HG02642 (cell line): ENCODE measurements at regions not wholly inside any gene's neighbourhood (a gene's known extent, or its start where the extent isn't known, plus 50 kb on each side); places are given as distances from the start of the nearest gene placed in this dataset.

Experiments
- ATAC-seq: cut with Tn5 transposase; IDR thresholded peaks from one replicate; pipeline ENCODE4 v1.9.1; 2021; ENCODE audit warnings: mild to moderate bottlenecking; ENCODE audit not compliant: unreplicated experiment, poor library complexity

DNA sequence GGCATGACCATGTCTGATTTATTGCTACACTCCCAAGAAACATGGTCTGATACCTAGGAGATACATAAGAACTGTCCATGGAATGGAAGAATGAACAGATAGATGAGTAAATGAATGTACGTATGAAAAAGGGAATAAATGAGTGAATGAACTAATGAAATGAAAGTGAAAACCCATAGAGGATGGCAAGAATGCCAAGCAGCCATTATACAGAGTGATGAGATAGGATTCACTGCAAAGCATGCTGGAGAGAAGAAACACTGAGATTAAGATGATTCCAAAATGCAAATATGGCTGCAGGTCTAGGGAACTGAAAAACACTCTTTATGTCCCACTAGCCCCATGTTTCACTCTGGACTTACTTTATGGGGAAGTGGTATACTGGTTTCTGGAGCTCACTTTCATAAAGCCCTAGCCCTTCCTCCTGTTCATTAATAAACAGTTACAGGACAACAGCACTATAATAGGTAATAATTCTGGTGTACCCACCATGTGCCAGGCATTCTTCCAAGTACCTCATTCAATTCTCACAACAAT, 170.3 kb upstream of the RAD23B start:
- ATAC-seq, result peak; percentile 78

DNA sequence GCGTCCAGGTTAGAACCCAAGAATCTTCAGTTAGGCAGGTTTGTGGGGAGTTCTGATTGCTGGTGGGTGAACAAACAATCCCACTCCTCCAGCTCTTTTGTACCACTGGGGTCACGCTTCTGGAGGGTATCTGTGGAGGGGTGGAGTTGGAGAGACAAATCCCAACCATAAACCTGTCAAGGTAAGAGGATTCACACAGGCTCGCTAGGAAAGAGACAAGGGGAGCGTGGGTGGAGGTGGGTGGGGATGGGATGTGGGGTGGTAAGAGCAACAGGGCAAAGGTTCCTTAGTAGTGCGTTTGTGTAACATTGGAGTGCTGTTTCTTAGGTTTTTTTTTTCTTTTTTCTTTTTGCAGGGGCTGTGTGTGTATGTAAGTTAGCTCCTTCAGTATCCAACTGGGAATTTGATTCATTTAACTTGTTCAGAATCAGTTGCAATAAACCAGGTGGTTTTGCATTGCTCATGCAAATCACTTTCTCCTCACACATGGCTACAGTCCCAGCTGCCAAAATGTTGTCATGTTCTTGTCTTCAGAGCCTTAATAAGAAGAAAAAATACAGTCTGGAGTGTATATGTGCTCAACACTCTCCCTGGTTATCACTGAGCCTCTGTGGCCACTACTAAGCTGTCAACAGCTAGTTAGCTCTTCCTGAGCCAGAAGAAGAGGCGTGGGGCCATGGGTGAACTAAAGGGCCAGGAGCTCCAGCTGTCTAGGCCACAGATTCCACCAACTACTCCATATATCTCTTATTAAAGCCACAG, 164.0 kb upstream of the RAD23B start:
- no peak for ATAC-seq

DNA sequence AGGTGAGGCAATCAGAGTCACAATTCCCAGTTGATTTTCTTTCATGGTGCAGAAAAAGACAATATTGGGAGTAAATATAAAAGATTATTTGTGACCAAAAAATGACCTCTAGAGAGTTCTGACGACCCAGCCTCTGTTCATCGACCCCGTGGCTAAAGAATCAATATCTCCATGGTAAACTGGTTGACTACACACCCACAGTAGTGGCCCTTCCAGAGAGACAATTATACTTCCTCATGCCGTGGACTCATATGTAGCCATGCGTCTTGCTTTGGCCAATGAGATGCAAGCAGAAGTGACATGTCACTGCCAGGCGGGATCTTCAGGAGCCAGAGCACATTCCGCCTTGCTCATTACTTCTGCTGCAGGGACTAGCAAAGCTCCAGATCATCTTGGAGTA, 163.3 kb upstream of the RAD23B start:
- ATAC-seq, result no peak

DNA sequence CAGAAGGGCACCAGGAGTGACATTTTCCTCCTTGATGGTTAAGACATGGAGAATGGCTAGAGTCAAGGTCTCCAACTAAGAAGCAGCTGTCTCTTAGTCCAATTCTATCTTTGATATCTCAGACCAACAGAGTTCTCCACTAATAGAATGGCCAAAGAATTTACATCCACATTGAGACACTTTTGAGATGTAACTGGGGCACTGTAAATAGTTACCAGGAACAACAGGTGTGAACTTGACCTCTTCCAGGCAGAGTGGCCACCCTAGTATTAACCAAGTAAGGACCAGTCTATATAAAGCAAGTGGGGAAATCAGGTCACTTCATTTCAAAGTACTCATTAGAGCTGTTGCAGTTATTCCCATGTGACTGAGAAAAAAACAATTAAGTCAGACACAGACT, 159.7 kb upstream of the RAD23B start:
- no peak for ATAC-seq

DNA sequence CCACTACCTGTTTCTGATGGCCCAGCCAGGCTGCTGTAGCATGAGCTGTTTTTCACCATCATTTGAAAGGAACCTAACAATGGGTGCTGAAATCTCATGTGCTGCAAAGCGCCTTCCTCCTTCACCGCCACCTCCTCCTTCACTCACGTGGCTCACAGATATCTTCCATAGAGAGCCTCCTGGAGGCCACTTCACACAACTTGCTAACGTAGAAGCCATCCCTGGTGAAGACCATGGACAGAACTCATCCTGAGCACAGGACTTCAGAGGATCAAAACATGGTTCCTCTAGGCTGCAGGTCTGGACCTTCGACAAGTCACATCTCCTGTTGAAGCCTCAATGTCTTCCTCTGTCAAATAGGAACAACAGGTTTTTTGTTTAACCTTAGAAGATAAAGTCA, 155.5 kb upstream of the RAD23B start:
- no peak for ATAC-seq

DNA sequence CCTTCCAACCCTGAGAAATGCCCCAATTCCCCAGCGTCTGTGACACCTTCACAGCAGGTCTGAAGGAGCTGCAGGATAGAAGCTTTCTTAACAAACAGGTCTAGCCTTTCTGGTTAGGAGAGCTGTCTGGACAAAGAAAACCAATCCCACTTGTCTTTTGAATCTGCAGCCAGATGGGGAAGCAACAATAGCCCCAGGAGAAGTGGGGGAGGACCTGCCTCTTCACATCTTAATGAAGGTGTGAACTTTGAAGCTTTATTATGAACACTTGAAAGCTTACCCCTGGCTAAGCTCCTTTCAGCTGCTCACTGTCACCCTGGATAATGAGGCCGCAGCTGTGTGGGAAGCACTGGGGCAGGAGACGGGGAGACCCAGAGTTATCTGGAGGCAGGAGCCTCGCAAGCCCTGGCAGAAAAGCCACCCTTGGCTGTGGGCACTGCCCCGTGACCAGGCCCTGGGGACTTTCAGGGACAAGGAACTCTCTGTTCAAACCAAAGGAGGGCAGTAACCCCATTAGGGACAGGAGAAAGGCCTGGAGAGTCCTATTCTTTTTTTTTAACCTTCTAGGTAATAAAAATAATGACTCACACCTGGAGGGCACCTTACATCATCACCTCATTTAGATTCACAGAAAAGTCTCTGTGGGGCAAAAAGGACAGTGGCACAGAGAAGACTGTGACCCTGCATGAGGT, 151.8 kb upstream of the RAD23B start:
- no peak for ATAC-seq

DNA sequence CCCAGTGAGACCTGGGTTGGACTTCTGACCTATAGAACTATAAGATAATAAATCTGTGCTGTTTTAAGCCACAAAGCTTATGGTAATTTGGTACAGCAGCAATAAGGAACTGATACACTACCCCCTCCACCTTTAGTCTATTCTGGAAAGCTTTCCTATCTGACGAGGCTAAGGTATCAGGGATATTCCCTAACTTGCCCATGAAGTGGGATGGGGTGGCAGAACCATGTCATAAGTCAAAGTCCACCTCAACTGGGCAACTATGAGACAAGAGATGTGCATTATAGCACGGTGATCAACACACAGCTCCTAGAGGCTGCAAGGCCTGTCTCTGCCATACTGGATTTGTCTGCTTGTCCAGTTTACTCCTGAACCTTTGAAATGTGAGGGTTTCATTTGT, 146.8 kb upstream of the RAD23B start:
- ATAC-seq, result no peak

DNA sequence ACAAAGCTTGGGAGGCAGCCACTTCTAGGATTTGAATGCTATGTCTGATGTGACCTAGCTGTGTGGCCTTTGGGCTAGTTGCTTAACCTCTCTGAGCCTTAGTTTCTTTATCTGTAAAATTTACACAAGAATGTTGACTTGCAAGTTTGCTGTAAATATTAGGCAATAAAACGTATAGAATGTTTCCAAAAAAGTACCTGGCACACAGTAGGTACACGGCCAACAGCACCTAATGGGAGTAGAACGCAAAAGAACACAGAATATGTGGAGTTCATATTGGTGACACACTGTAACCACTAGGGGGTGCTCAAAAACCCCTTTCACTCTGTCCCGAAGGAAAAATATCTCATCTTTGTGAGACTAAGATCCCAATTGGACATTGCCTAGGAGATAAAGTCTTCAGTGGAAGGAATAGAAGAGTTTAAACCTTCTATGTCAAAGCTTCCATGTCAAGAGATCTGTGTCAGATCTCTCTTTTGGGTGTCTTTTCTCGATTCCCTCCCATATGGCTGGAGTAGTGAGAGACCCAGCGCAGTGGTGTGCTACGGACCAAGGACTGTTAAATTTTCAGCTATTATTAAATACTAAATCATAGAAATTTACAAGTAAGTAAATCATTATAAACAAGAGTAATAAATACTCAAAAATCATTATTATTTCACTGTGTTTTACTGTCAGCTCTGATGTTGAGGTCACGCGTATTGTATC, 145.4 kb upstream of the RAD23B start:
- peak; percentile 60 for ATAC-seq

DNA sequence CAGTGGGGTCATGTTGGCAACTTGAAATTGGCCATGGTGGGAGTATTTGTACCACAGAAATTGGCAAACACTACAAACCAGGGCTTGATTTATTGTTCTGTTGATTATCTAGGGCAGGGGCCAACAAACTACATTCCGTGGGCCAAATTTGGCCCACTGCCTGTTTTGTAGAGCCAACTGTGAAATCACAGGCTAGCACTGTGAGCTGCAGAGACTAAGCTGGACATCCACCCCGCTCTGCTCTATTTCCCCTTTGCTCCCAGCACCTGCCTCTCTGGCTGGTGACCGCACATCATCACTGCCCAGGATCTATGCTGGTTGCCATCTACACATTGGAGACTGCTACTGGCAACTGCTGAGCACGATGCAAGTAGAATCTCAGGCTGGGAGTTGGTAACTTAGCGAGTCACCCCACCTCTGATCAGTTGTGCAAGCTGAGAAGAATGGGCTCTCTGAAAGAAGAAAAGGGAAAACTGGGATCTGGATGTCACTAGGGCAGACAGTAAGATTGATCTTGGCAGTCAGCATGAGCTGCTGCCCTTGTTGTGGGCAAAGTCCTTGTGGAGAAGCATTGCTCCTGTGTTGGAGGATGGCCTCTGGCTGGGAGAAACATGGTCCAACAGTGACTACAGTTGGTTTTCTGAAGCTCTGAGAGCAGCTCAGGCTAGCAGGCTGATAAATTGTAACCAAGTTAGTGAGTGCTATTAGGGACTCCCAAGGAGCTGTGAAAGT, 144.7 kb upstream of the RAD23B start:
- no peak for ATAC-seq

DNA sequence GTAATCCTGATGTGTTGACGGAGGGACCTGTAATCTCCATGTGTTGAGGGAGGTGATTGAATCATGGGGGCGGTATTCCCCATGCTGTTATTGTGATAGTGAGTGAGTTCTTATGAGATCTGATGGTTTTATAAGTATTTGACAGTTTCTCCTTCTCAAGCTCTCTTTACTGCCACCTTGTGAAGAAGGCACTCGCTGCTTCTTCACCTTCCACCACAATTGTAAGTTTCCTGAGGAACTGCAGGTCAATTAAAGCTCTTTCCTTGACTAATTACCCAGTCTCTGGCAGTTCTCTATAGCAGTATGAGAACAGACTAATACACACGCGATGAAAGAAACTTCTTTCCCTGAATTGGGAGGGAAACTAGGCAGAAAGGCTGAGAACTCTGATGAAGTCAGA, 141.1 kb upstream of the RAD23B start:
- ATAC-seq, result no peak

DNA sequence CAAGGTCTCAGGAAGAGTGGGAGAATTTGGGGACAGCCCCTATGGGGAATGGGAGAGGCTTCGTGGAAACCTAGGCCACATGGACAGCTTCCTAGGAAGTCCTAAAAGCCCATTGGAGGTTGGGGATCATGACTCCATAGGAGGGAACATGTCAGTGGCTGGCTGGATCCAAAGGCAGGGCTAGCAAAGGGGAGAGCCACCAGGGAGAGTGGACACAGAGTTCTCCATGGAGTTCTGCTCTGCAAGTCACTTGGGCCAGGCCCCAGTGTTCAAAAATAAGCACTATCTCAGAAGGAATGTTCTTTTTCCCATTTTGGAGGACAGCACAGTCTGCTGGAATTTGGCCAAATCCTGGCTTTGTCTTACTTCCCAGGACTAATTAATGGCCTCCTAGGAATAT, 140.6 kb upstream of the RAD23B start:
- ATAC-seq, result no peak

DNA sequence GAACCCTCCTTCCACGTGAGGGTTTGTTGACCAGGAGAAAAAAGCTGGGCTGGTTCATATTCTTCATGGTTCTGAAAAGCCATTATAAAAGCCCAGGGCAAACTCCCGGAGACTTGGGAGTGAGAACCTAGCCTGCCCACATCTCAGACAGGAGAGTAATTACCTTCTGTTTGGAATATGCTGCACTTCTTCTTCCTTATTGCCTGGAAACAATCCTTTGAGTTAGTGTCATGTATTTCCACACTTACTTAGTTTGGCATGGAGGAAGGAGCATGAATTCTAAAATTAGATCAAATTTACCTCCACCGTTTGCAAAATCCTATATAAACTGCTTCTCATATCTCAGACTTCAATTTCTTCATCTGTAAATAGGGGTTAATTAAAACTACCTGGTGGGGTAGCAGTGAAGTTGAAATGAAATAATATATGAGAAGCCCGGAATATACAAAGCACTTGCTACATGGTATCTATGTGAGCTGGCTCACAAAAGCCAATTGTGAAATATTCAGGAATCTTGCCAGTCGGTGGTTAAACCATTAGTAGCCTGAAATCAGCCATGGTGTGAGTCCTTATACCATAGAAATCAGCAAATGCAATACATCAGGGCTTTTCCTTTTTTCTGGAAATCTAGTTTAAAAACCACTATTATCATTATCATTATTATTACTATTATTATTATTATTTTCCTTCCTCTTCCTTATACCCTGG, 140.0 kb upstream of the RAD23B start:
- ATAC-seq, result no peak

DNA sequence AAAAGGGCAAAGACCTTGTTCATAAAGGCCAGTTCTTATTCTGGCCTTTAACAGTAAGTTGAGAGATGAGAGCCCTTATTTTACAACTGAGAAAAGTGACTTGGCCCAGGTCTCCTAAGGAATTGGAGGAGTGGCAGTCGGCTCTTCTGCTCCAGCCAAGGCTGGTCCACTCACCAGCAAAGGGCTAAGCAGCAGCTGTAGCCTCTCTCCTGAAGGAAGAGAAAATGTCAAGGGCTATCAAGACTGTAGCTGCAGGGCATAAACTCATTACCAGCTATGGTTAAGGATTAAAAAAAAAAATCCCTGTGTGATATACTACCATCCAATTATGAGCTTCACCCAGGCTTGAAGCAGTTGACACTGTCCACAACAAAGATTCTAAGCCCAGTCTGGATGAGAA, 138.6 kb upstream of the RAD23B start:
- ATAC-seq, result no peak

DNA sequence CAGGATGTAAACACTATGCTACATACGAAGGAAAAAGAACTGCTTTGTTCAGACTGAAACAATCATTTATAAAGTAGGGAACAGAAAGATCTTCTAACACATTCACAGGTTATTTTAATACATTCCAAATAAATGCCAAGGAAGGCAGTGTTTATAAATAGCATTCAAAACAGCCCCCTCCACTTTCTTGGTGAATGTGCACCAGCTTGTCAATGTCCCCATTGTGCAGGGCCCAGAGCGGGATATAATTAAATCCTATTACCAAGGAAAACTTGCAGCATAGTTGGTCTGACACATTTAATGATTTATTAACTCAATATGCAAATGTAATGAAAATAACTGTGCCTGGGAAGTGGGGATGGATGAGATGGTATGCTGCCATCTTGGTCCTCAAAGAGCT, 135.9 kb upstream of the RAD23B start:
- ATAC-seq, result no peak

DNA sequence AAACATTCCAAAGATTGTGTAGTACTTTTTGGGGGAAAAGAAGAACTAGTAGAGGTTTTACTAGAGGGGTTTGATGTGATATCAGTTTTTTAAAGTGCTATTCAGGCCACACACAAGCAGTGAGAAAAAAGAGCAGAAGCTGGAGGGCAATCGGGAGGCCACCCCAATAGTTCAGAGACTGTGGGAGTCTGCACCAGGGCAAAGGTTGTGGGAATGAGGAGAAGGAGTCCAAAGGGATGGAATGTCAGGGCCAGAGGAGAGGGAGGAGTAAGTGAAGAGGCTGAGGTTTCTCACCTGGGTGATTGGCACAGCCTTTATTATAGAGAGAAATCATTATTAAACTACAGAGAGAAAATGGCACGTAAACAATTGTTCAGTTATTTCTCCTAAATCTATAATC, 134.9 kb upstream of the RAD23B start:
- ATAC-seq, result no peak

DNA sequence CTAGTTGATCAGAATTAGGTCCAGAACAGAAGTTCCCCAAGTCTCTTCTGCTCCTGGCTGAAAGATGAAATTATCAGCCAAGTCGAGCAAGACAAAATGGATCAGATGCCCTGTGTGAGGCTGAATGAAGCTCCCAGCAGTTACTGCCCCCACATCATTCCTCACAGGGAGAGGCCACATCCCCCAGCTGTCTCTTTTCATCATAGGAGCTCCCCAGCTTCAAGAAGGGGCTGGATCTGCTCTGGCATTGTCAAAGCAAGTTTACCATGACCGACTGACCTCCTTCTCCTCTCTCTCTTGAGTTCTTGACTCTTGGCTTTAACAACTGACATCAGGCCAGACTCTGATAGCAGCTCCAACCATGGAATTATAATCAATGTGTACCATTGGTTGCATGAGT, 133.3 kb upstream of the RAD23B start:
- no peak for ATAC-seq

DNA sequence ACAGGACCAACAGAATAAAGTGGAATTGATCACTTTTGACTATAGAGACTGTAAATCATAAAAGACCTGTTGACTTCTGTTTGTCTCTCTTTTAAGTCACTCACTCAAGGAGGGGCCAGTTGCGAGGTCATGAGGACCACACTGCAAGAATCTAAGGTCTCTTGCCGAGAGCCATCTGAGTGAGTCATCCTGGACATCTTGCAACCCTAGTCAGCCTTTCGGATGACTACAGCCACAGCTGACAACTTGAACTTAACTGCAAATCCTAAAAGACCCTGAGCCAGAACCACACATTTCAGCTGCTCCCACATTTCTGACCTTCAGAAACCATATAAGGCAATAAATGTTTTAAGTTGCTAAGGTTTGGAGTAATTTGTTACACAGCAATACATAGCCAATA, 129.7 kb upstream of the RAD23B start:
- no peak for ATAC-seq

DNA sequence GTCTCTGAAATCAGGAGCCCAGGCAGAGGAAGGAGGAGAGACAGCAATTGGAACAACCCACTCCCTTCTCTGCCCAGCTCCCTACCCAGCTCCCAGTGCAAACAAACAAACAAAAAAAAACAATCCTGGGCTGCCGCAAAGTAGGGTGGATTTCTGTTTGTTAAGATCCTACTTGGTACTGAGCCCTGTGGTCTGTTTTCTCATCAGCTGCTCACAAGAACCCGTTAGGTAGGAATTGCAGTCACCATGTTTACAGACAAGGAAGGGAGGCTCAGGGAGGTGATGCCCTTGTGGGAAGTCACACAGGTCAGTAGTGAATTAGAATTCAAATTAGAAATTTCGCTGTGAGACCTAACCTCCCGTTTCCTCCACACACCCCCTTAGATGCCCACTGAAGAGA, 128.8 kb upstream of the RAD23B start:
- ATAC-seq, result no peak

DNA sequence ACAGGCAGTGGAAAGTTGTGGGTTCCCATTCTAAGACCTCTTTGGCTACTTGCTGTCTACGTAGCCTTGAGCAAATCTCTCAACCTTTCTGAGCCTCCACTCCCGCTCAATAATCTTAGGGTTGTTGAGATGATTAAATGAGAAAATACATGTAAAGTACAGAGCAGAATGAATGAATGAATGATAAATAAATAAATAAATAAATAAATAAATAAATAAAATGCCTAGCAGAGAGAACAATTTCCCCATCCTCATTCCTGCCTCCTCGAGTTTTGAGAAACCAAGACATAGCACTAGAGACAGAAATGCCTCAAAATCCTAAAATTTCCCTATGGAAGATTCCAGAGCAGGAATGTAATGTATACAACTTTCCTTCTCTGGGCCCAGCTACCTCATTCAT, 128.3 kb upstream of the RAD23B start:
- ATAC-seq, result no peak

DNA sequence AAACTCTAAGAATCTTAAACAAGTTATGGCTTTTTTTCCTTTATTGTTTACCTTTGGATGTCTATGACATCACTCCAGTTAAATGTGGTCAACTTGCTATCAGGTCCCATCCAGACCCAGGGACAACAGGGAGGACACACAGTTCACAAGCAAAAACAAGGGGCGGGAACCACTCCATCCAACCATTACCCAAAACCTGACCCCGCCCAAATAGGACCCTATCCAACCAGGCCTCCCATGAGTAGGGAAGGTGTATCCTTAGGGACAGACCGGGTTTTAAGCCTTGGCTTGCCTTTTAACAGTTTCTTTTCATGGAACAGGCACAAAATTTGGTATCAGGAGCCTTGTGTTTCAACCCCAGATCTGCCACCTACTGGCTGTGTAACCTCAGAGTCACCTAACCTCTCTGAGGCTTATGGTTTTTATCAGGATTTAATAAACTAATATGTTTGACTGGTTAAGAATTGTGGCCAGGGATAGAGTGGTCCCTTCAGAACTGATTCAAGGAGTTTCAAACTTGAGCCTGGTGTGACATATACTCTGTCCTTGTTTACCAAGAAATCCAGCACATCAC, 127.7 kb upstream of the RAD23B start:
- no peak for ATAC-seq
